Upper lobe of left lung (tissue), 4 donors: ENCODE measurements at regions not wholly inside any gene's neighbourhood (a gene's known extent, or its start where the extent isn't known, plus 50 kb on each side); places are given as distances from the start of the nearest gene placed in this dataset.

Source experiments
- POLR2AphosphoS5 ChIP-seq, 2 donors: sonication (generic); formaldehyde crosslinking; IDR thresholded peaks; one replicate each; pipeline ENCODE4 v1.5.1; 2017; ENCODE audit warnings: antibody characterized with exemption in 2 of 2
- TF ChIP-seq, protein P1 (sequence below), 6 experiments: fragments of 450-650 bp in 4 of 6; fragments of 200-600 bp in 2 of 6; sonication (generic) in 2 of 6; IDR thresholded peaks; one replicate each; pipeline ENCODE4 v1.5.1; 2016 to 2019; ENCODE audit warnings: antibody characterized with exemption in 6 of 6

GRCh38 chr3:65045138-65045537, 357.3 kb upstream of the ADAMTS9 start:
- TF ChIP-seq, protein P1, sequence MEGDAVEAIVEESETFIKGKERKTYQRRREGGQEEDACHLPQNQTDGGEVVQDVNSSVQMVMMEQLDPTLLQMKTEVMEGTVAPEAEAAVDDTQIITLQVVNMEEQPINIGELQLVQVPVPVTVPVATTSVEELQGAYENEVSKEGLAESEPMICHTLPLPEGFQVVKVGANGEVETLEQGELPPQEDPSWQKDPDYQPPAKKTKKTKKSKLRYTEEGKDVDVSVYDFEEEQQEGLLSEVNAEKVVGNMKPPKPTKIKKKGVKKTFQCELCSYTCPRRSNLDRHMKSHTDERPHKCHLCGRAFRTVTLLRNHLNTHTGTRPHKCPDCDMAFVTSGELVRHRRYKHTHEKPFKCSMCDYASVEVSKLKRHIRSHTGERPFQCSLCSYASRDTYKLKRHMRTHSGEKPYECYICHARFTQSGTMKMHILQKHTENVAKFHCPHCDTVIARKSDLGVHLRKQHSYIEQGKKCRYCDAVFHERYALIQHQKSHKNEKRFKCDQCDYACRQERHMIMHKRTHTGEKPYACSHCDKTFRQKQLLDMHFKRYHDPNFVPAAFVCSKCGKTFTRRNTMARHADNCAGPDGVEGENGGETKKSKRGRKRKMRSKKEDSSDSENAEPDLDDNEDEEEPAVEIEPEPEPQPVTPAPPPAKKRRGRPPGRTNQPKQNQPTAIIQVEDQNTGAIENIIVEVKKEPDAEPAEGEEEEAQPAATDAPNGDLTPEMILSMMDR (IDR thresholded peaks at IDR 0.05): no peak
- no peak for TF ChIP-seq POLR2AphosphoS5 (IDR thresholded peaks at IDR 0.05)
